ENCODE measurements at regions not wholly inside any gene's neighbourhood (a gene's known extent, or its start where the extent isn't known, plus 50 kb on each side); places are given as distances from the start of the nearest gene placed in this dataset.

DNA sequence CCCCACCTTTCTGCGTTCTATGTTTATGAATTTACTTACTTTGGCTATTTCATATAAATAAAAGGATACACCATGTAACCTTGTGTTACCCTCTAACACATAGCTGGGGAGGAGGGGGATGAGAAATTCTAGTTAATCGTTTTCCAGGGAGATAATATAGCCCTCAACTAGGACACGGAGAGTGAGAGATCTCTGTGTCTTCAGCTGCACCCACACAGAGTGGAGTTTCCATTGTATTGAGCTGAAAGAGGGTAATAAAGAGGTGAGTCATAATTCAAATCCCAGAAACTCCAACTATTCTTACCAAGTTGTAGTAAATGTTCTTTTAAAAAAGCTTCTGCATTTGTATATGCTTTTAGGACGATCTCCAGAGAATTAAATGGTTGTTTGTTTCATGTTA lies 110.1 kb upstream of the SULT1C3 start:
- Mint-ChIP-seq H3K9me3 (ENCODE audit: unreplicated experiment) (no peaks in the 10 kb centered on the region), H3K4me1 (ENCODE audit: unreplicated experiment) (no peaks in the 10 kb centered on the region), H3K27ac (ENCODE audit: unreplicated experiment) (no peak overlapping the region), H3K27me3 (ENCODE audit: unreplicated experiment) (peaks cover 31% of the 10 kb centered on the region), H3K36me3 (ENCODE audit: unreplicated experiment) (no peaks in the 10 kb centered on the region), H3K4me3 (ENCODE audit: unreplicated experiment) (no peak overlapping the region)
- TF ChIP-seq, protein P1, sequence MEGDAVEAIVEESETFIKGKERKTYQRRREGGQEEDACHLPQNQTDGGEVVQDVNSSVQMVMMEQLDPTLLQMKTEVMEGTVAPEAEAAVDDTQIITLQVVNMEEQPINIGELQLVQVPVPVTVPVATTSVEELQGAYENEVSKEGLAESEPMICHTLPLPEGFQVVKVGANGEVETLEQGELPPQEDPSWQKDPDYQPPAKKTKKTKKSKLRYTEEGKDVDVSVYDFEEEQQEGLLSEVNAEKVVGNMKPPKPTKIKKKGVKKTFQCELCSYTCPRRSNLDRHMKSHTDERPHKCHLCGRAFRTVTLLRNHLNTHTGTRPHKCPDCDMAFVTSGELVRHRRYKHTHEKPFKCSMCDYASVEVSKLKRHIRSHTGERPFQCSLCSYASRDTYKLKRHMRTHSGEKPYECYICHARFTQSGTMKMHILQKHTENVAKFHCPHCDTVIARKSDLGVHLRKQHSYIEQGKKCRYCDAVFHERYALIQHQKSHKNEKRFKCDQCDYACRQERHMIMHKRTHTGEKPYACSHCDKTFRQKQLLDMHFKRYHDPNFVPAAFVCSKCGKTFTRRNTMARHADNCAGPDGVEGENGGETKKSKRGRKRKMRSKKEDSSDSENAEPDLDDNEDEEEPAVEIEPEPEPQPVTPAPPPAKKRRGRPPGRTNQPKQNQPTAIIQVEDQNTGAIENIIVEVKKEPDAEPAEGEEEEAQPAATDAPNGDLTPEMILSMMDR (IDR thresholded peaks at IDR 0.05): no peak
- DNase-seq (ENCODE audit: extremely low spot score, unreplicated experiment): no peak

DNA sequence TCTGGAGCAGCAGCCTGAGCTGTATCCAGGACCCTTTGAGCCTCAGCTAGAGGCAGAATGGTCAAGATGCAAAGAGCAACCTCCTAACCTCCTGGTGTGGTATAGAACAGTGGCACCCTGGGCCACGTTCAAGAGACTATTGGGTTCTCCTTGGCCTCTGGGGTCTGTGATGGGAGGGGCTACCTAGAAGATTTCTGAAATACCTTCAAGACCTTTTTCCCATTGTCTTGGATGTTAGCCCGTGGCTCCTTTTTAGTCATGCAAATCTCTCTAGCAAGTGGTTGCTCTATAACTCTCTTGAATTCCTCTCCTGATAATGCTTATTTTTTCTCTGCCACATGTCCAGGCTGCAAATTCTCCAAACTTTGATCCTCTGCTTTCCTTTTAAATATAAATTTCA lies 106.3 kb upstream of the SULT1C3 start:
- no peak overlapping the region for H3K4me3 Mint-ChIP-seq (ENCODE audit: unreplicated experiment)
- no peaks in the 10 kb centered on the region for H3K9me3 Mint-ChIP-seq (ENCODE audit: unreplicated experiment)
- peaks cover 15% of the 10 kb centered on the region for H3K27me3 Mint-ChIP-seq (ENCODE audit: unreplicated experiment)
- DNase-seq (ENCODE audit: extremely low spot score, unreplicated experiment): no peak
- TF ChIP-seq, protein P1 (IDR thresholded peaks at IDR 0.05): no peak
- H3K4me1 Mint-ChIP-seq (ENCODE audit: unreplicated experiment): no peaks in the 10 kb centered on the region
- H3K36me3 Mint-ChIP-seq (ENCODE audit: unreplicated experiment): no peaks in the 10 kb centered on the region
- no peak overlapping the region for H3K27ac Mint-ChIP-seq (ENCODE audit: unreplicated experiment)

DNA sequence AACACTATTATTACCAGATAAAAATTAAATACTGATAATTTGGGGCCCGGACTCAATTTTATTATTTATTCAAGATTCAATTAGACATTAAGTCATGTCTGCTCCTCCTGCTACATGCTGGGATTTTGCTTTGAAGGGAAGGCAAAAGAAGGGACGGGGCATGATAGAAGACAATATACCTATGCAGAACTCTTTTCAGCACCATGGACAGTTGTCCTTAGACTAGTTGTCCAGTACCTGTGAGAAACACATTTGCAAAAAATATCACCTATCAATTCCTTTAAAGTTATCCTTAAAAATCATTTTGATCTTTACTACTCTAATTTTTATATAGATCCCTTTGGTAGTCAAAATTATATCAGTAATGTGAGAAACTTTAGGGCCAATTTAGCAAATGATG lies 100.2 kb upstream of the SULT1C3 start:
- no peak overlapping the region for H3K27ac Mint-ChIP-seq (ENCODE audit: unreplicated experiment)
- H3K36me3 Mint-ChIP-seq (ENCODE audit: unreplicated experiment): no peaks in the 10 kb centered on the region
- no peaks in the 10 kb centered on the region for H3K9me3 Mint-ChIP-seq (ENCODE audit: unreplicated experiment)
- no peaks in the 10 kb centered on the region for H3K4me1 Mint-ChIP-seq (ENCODE audit: unreplicated experiment)
- H3K27me3 Mint-ChIP-seq (ENCODE audit: unreplicated experiment): no peaks in the 10 kb centered on the region
- no peak for DNase-seq (ENCODE audit: extremely low spot score, unreplicated experiment)
- TF ChIP-seq, protein P1 (IDR thresholded peaks at IDR 0.05): no peak
- no peak overlapping the region for H3K4me3 Mint-ChIP-seq (ENCODE audit: unreplicated experiment)

DNA sequence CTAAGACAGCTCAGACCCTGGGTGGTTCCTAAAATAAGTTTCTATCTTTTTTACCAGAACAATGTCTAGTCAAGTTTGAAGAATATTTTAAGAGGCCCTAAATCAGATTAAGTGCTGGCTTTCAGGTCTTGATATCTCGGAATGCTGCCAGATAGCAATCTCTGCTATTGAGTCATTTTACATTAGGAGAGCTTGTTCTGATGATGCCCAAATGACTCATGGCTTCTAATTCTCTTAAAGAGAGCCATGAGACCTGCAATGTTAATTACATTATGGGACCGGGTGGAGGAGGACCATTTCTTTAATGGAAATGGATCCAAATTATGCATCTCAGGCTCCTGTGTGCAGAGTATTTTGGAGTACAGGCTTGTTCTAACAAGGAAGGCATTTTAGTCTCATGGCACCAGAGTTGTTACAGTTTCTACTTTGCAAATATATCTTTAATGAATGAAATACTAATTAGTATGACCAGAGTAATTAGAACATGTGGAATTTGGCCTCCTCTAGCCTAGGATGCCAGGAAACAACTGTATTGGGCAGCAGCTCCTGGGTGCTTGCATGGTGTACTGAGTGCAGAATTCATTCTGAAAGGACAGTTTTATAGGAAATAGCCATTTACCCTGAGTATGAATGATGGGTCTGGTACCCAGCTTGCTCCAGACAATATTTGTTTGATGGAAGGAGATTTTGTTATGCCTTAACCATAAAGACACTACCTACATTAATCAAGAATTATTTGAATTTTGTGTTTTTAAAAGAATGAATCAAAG lies 94.0 kb upstream of the SULT1C3 start:
- H3K27ac Mint-ChIP-seq (ENCODE audit: unreplicated experiment): no peak overlapping the region
- no peaks in the 10 kb centered on the region for H3K4me1 Mint-ChIP-seq (ENCODE audit: unreplicated experiment)
- H3K36me3 Mint-ChIP-seq (ENCODE audit: unreplicated experiment): no peaks in the 10 kb centered on the region
- peaks cover 37% of the 10 kb centered on the region for H3K27me3 Mint-ChIP-seq (ENCODE audit: unreplicated experiment)
- H3K4me3 Mint-ChIP-seq (ENCODE audit: unreplicated experiment): no peak overlapping the region
- no peaks in the 10 kb centered on the region for H3K9me3 Mint-ChIP-seq (ENCODE audit: unreplicated experiment)
- no peak for DNase-seq (ENCODE audit: extremely low spot score, unreplicated experiment)
- TF ChIP-seq, protein P1 (IDR thresholded peaks at IDR 0.05): no peak

DNA sequence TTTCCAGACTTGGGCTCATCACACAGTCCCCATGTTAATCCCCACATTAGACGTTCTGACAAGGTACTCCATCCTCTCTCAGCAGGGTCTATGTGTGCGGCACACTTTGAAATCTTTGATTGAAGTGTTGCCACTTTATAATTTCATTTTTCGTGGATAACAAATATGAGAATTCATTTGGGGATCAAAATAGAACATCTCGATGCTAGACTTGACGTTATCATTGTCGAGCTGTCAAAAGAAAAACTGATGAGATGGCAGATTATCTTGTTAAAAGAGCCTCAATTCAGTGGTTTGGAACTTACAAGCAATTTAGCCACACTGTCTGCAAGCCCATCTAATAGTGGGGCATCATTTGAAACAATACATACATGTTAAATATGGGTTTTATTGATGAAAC lies 91.2 kb upstream of the SULT1C3 start:
- Mint-ChIP-seq H3K27ac (ENCODE audit: unreplicated experiment) (no peak overlapping the region), H3K4me3 (ENCODE audit: unreplicated experiment) (no peak overlapping the region)
- TF ChIP-seq, protein P1 (IDR thresholded peaks at IDR 0.05): no peak

More for the DNA sequence above, 91.2 kb upstream of the SULT1C3 start:
- Mint-ChIP-seq H3K4me1 (ENCODE audit: unreplicated experiment) (no peaks in the 10 kb centered on the region), H3K9me3 (ENCODE audit: unreplicated experiment) (no peaks in the 10 kb centered on the region), H3K36me3 (ENCODE audit: unreplicated experiment) (no peaks in the 10 kb centered on the region), H3K27me3 (ENCODE audit: unreplicated experiment) (peaks cover 39% of the 10 kb centered on the region)
- no peak for DNase-seq (ENCODE audit: extremely low spot score, unreplicated experiment)

Measured in osteocyte (in vitro differentiated cells).